Body of pancreas (tissue), 4 donors: ENCODE measurements at regions not wholly inside any gene's neighbourhood (a gene's known extent, or its start where the extent isn't known, plus 50 kb on each side); places are given as distances from the start of the nearest gene placed in this dataset.

Experiments used
- CTCF ChIP-seq, 7 experiments: fragments of 450-650 bp in 4 of 7; fragments of 200-600 bp in 3 of 7; sonication (generic) in 3 of 7; IDR thresholded peaks; one replicate each; pipeline ENCODE4 v1.5.1; 2016 to 2019; ENCODE audit warnings: antibody characterized with exemption in 7 of 7
- POLR2A ChIP-seq, 3 donors: fragments of 450-650 bp; IDR thresholded peaks; one replicate each; pipeline ENCODE4 v1.6.1; 2016; ENCODE audit warnings: antibody characterized with exemption in 3 of 3, mild to moderate bottlenecking in 2 of 3

GRCh38 chr4:104205116-104205515 is 289.6 kb downstream of the CXXC4 start:
- TF ChIP-seq POLR2A (IDR thresholded peaks at IDR 0.05) (no peak), CTCF (IDR thresholded peaks at IDR 0.05) (no peak)
